ENCODE measurements at regions not wholly inside any gene's neighbourhood (a gene's known extent, or its start where the extent isn't known, plus 50 kb on each side); places are given as distances from the start of the nearest gene placed in this dataset.

- no peak overlapping the region for H3K4me3 ChIP-seq (replicated peaks; ENCODE audit: low read depth, low read length)
- no peak for TF ChIP-seq CTCF (IDR thresholded peaks at IDR 0.05; ENCODE audit: low read depth, low read length, missing control alignments)
- DNase-seq (ENCODE audit: extremely low read depth, low read depth) = no peak
These were observed 136.7 kb downstream of the AACS start for GRCh38 chr12:125201940-125202339.

- no peak for DNase-seq (ENCODE audit: extremely low read depth, low read depth)
- TF ChIP-seq CTCF (IDR thresholded peaks at IDR 0.05; ENCODE audit: low read depth, low read length, missing control alignments) = no peak
- no peak overlapping the region for H3K4me3 ChIP-seq (replicated peaks; ENCODE audit: low read depth, low read length)
These were observed 137.2 kb downstream of the AACS start for GRCh38 chr12:125202421-125202820.

GRCh38 chr12:125203145-125203765, 138.0 kb downstream of the AACS start:
- DNase-seq (ENCODE audit: extremely low read depth, low read depth) = no peak
- no peak overlapping the region for H3K4me3 ChIP-seq (replicated peaks; ENCODE audit: low read depth, low read length)
- TF ChIP-seq CTCF (IDR thresholded peaks at IDR 0.05; ENCODE audit: low read depth, low read length, missing control alignments) = peak; percentile 27

DNA sequence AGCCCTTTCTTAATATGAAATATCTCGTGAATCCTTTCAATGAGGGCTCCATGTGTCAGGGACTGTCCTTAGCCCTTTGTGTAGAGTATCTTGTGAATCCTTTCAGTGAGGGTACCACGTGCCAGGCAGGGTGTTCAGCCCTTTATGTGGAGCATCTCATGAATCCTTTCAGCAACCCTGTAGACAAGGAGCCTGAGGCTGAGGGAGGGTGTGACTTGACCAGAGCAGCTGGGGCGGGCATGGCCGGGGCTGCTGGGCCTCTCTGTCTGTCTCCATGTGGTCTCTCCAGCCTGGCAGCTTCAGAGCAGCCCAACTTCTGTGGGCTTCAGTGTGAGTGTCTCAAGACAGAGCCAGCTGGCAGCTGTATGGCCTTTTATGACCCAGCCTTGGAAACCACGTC, 140.2 kb downstream of the AACS start:
- TF ChIP-seq CTCF (IDR thresholded peaks at IDR 0.05; ENCODE audit: low read depth, low read length, missing control alignments) = no peak
- no peak for DNase-seq (ENCODE audit: extremely low read depth, low read depth)
- no peak overlapping the region for H3K4me3 ChIP-seq (replicated peaks; ENCODE audit: low read depth, low read length)

DNA sequence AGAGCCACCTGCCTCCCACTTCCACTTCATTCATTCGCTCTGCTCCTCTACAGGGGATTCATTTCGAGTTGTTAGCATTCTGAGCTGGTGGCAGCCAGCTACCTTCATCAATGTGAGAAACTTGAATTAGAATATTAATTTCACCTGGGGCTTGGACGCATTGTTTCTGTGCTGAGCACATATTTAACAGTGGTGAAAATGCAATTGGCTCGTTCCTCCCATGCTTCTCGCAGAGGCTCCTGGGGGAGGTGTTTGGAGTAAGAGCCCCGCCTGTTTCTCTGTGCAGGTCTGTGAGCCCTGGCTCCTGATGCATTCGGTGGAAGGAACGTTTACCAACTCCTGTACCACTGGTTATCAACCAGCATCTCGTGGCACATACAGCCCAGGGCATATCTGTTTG, 141.5 kb downstream of the AACS start:
- no peak for TF ChIP-seq CTCF (IDR thresholded peaks at IDR 0.05; ENCODE audit: low read depth, low read length, missing control alignments)
- no peak for DNase-seq (ENCODE audit: extremely low read depth, low read depth)
- H3K4me3 ChIP-seq (replicated peaks; ENCODE audit: low read depth, low read length) = no peak overlapping the region

GRCh38 chr12:125208334-125208733, 143.1 kb downstream of the AACS start:
- no peak for TF ChIP-seq CTCF (IDR thresholded peaks at IDR 0.05; ENCODE audit: low read depth, low read length, missing control alignments)

GRCh38 chr12:125208942-125209341, 143.7 kb downstream of the AACS start:
- no peak for TF ChIP-seq CTCF (IDR thresholded peaks at IDR 0.05; ENCODE audit: low read depth, low read length, missing control alignments)
- DNase-seq (ENCODE audit: extremely low read depth, low read depth) = no peak
- H3K4me3 ChIP-seq (replicated peaks; ENCODE audit: low read depth, low read length) = no peak overlapping the region

More at GRCh38 chr12:125208334-125208733, 143.1 kb downstream of the AACS start:
- DNase-seq (ENCODE audit: extremely low read depth, low read depth) = no peak
- no peak overlapping the region for H3K4me3 ChIP-seq (replicated peaks; ENCODE audit: low read depth, low read length)
